ENCODE measurements at regions not wholly inside any gene's neighbourhood (a gene's known extent, or its start where the extent isn't known, plus 50 kb on each side); places are given as distances from the start of the nearest gene placed in this dataset.

GRCh38 chr21:32114419-32115035, 164.3 kb downstream of the MIS18A start:
- no peak for TF ChIP-seq TAF1 (IDR thresholded peaks at IDR 0.05; ENCODE audit: borderline replicate concordance, insufficient read depth, low read length)
- no peak for TF ChIP-seq POLR2AphosphoS5 (IDR thresholded peaks at IDR 0.05; ENCODE audit: low read depth, low read length)
- TF ChIP-seq REST (IDR thresholded peaks at IDR 0.05; ENCODE audit: insufficient read depth in 1 of 2, low read depth in 2 of 2, low read length in 2 of 2), result no peak
- TF ChIP-seq SIN3A (IDR thresholded peaks at IDR 0.05; ENCODE audit: borderline replicate concordance, insufficient read depth, low read length), result no peak
- TF ChIP-seq FOXP2 (optimal IDR thresholded peaks at IDR 0.05; ENCODE audit: borderline replicate concordance, extremely low read depth, extremely low read length, insufficient read depth), result no peak

All from PFSK-1 (cell line).